GM12891 (cell line): ENCODE measurements at regions not wholly inside any gene's neighbourhood (a gene's known extent, or its start where the extent isn't known, plus 50 kb on each side); places are given as distances from the start of the nearest gene placed in this dataset.
"Not testable (repeated sequence)": the region's sequence is repeated elsewhere in the genome, so short reads cannot be mapped to it uniquely, and the experiment has no call there.

Experiments
- DNase-seq: peaks from one replicate; pipeline ENCODE4 v3.0.0; 2011; ENCODE audit warnings: low spot score; ENCODE audit not compliant: insufficient read length
- FAIRE-seq: peaks from 2 replicates; lab custom pipeline; 2011; peaks lifted over from hg19 to GRCh38; lab: Jason Lieb, UNC
- PAX5 ChIP-seq: IDR thresholded peaks from 2 replicates; pipeline ENCODE4 v1.6.1; 2011; ENCODE audit warnings: low read length, moderate library complexity, mild to moderate bottlenecking; ENCODE audit not compliant: insufficient read depth, severe bottlenecking
- POLR2A ChIP-seq: IDR thresholded peaks from 2 replicates; pipeline ENCODE4 v1.6.1; 2011; ENCODE audit warnings: low read depth, low read length, control low read depth
- POLR2AphosphoS5 ChIP-seq: IDR thresholded peaks from 2 replicates; pipeline ENCODE4 v1.6.1; 2011; ENCODE audit warnings: low read depth, low read length, control low read depth
- POU2F2 ChIP-seq: IDR thresholded peaks from 2 replicates; pipeline ENCODE4 v1.6.1; 2011; ENCODE audit warnings: low read depth, mild to moderate bottlenecking, control low read depth, low read length, moderate library complexity
- SPI1 ChIP-seq: IDR thresholded peaks from 2 replicates; pipeline ENCODE4 v1.6.1; 2011; ENCODE audit warnings: low read depth, low read length, control low read depth
- TAF1 ChIP-seq: IDR thresholded peaks from 2 replicates; pipeline ENCODE4 v1.6.1; 2011; ENCODE audit warnings: low read depth, low read length, control low read depth

- peak; percentile 80 for FAIRE-seq
- DNase-seq, result peak; percentile 41
- no peak for TF ChIP-seq SPI1
- TF ChIP-seq POLR2AphosphoS5, result no peak
- no peak for TF ChIP-seq PAX5
- TF ChIP-seq POLR2A, result 0 out of 2 replicates have a peak, but pooled peaks have one; percentile 22
- no peak for TF ChIP-seq POU2F2
- TF ChIP-seq TAF1, result 0 out of 2 replicates have a peak, but pooled peaks have one; percentile 13
Measured at GRCh38 chr15:77944002-77944867, 133.3 kb downstream of the TBC1D2B start.

- FAIRE-seq (no peak), DNase-seq (no peak)
- no peak for TF ChIP-seq TAF1
- no peak for TF ChIP-seq POLR2A
- no peak for TF ChIP-seq POU2F2
- no peak for TF ChIP-seq POLR2AphosphoS5
- no peak for TF ChIP-seq SPI1
- TF ChIP-seq PAX5, result no peak
Measured at GRCh38 chr15:77942611-77943211, 134.8 kb downstream of the TBC1D2B start.

- not testable (repeated sequence) for FAIRE-seq, DNase-seq
Measured at GRCh38 chr15:77941090-77941827, 136.3 kb downstream of the TBC1D2B start.

GRCh38 chr15:77940381-77940947, 137.0 kb downstream of the TBC1D2B start:
- no peak for DNase-seq
- TF ChIP-seq SPI1, result no peak
- no peak for TF ChIP-seq TAF1
- TF ChIP-seq POU2F2, result no peak
- no peak for TF ChIP-seq POLR2A
- no peak for TF ChIP-seq PAX5
- TF ChIP-seq POLR2AphosphoS5, result no peak
- no peak for FAIRE-seq

GRCh38 chr15:77939851-77940250, 137.7 kb downstream of the TBC1D2B start:
- no peak for DNase-seq
- TF ChIP-seq TAF1, result no peak
- no peak for TF ChIP-seq SPI1
- TF ChIP-seq POLR2A, result no peak
- no peak for TF ChIP-seq POU2F2
- no peak for TF ChIP-seq PAX5
- no peak for TF ChIP-seq POLR2AphosphoS5
- FAIRE-seq, result no peak

- not testable (repeated sequence) for DNase-seq, FAIRE-seq
Measured at GRCh38 chr15:77939026-77939425, 138.5 kb downstream of the TBC1D2B start.

- not testable (repeated sequence) for DNase-seq, FAIRE-seq
Measured at GRCh38 chr15:77938546-77938945, 139.0 kb downstream of the TBC1D2B start.

GRCh38 chr15:77936567-77936966, 140.9 kb downstream of the TBC1D2B start:
- not testable (repeated sequence) for DNase-seq, FAIRE-seq

- not testable (repeated sequence) for DNase-seq, FAIRE-seq
Measured at GRCh38 chr15:77934516-77934915, 143.0 kb downstream of the TBC1D2B start.

GRCh38 chr15:77930907-77931306, 146.6 kb downstream of the TBC1D2B start:
- not testable (repeated sequence) for FAIRE-seq, DNase-seq

GRCh38 chr15:77930490-77930889, 147.0 kb downstream of the TBC1D2B start:
- not testable (repeated sequence) for FAIRE-seq

GRCh38 chr15:77926789-77927188, 150.7 kb downstream of the TBC1D2B start:
- FAIRE-seq, DNase-seq: not testable (repeated sequence)

More at GRCh38 chr15:77930490-77930889, 147.0 kb downstream of the TBC1D2B start:
- DNase-seq, result not testable (repeated sequence)

- not testable (repeated sequence) for DNase-seq, FAIRE-seq
Measured at GRCh38 chr15:77926296-77926695, 151.2 kb downstream of the TBC1D2B start.

GRCh38 chr15:77925101-77925500, 152.4 kb downstream of the TBC1D2B start:
- DNase-seq, FAIRE-seq: not testable (repeated sequence)
